Tibial nerve (tissue), 4 donors: ENCODE measurements at regions not wholly inside any gene's neighbourhood (a gene's known extent, or its start where the extent isn't known, plus 50 kb on each side); places are given as distances from the start of the nearest gene placed in this dataset.

Experiments used
- DNase-seq, 2 donors: peaks; one replicate each; pipeline ENCODE4 v3.0.0-alpha.2; 2019; ENCODE audit warnings: low spot score in 2 of 2
- H3K27ac ChIP-seq, 4 donors: fragments of 200-600 bp; sonication (generic) in 3 of 4; one replicate each; pipeline ENCODE4 v1.5.1; 2017 to 2019; ENCODE audit warnings: mild to moderate bottlenecking in 1 of 4
- H3K27me3 ChIP-seq, 2 donors: fragments of 200-600 bp; sonication (generic) in 1 of 2; one replicate each; pipeline versions ENCODE4 v1.5.1 to v1.6.0; 2017 to 2019
- H3K36me3 ChIP-seq, 3 donors: fragments of 200-600 bp; sonication (generic); one replicate each; pipeline ENCODE4 v1.5.1; 2018 to 2019
- H3K4me1 ChIP-seq, 4 donors: fragments of 200-600 bp; sonication (generic) in 3 of 4; one replicate each; pipeline ENCODE4 v1.5.1; 2017 to 2019
- H3K4me3 ChIP-seq, 4 donors: fragments of 200-600 bp; sonication (generic) in 3 of 4; one replicate each; pipeline ENCODE4 v1.5.1; 2017 to 2019; ENCODE audit warnings: mild to moderate bottlenecking in 1 of 4, moderate library complexity in 1 of 4
- H3K9me3 ChIP-seq, 4 donors: fragments of 200-600 bp; sonication (generic) in 3 of 4; one replicate each; pipeline ENCODE4 v1.5.1; 2017 to 2019
- EP300 ChIP-seq, 2 donors: sonication (generic); formaldehyde crosslinking; IDR thresholded peaks; one replicate each; pipeline ENCODE4 v1.6.1; 2017; ENCODE audit warnings: antibody characterized with exemption in 2 of 2, mild to moderate bottlenecking in 1 of 2
- POLR2A ChIP-seq, 2 donors: fragments of 450-650 bp; IDR thresholded peaks; one replicate each; pipeline ENCODE4 v1.6.1; 2017; ENCODE audit warnings: antibody characterized with exemption in 2 of 2, mild to moderate bottlenecking in 2 of 2, moderate library complexity in 2 of 2
- WGBS, 2 donors: methylation state at CpG; one replicate each; pipeline ENCODE4 v1.1.5; 2018; 5-methylcytosine and 5-hydroxymethylcytosine counted together
- TF ChIP-seq, protein P1 (sequence below), 5 experiments: fragments of 200-600 bp in 3 of 5; fragments of 450-650 bp in 2 of 5; sonication (generic) in 3 of 5; IDR thresholded peaks; one replicate each; pipeline ENCODE4 v1.5.1; 2016 to 2019; ENCODE audit warnings: antibody characterized with exemption in 5 of 5, mild to moderate bottlenecking in 3 of 5, moderate library complexity in 2 of 5

- no peak for DNase-seq
- no peaks in the 10 kb centered on the region for H3K27me3 ChIP-seq
- H3K4me3 ChIP-seq = no peak overlapping the region
- H3K36me3 ChIP-seq = no peaks in the 10 kb centered on the region
- H3K27ac ChIP-seq = peak overlapping the region in 3 of 4 donors; percentile 55 to 92 (median 84)
- 87 to 95% methylated on average over 2 of the region's 2 CpGs for WGBS, 2 donors
- TF ChIP-seq POLR2A (IDR thresholded peaks at IDR 0.05) = no peak
- TF ChIP-seq, protein P1, sequence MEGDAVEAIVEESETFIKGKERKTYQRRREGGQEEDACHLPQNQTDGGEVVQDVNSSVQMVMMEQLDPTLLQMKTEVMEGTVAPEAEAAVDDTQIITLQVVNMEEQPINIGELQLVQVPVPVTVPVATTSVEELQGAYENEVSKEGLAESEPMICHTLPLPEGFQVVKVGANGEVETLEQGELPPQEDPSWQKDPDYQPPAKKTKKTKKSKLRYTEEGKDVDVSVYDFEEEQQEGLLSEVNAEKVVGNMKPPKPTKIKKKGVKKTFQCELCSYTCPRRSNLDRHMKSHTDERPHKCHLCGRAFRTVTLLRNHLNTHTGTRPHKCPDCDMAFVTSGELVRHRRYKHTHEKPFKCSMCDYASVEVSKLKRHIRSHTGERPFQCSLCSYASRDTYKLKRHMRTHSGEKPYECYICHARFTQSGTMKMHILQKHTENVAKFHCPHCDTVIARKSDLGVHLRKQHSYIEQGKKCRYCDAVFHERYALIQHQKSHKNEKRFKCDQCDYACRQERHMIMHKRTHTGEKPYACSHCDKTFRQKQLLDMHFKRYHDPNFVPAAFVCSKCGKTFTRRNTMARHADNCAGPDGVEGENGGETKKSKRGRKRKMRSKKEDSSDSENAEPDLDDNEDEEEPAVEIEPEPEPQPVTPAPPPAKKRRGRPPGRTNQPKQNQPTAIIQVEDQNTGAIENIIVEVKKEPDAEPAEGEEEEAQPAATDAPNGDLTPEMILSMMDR (IDR thresholded peaks at IDR 0.05) = no peak
- no peak for TF ChIP-seq EP300 (IDR thresholded peaks at IDR 0.05)
- H3K4me1 ChIP-seq = peaks cover 0 to 61% (median 29%) of the 10 kb centered on the region in 4 donors
- H3K9me3 ChIP-seq = no peaks in the 10 kb centered on the region
These were observed 168.3 kb upstream of the TGFBR2 start for GRCh38 chr3:30438126-30438525.

DNA sequence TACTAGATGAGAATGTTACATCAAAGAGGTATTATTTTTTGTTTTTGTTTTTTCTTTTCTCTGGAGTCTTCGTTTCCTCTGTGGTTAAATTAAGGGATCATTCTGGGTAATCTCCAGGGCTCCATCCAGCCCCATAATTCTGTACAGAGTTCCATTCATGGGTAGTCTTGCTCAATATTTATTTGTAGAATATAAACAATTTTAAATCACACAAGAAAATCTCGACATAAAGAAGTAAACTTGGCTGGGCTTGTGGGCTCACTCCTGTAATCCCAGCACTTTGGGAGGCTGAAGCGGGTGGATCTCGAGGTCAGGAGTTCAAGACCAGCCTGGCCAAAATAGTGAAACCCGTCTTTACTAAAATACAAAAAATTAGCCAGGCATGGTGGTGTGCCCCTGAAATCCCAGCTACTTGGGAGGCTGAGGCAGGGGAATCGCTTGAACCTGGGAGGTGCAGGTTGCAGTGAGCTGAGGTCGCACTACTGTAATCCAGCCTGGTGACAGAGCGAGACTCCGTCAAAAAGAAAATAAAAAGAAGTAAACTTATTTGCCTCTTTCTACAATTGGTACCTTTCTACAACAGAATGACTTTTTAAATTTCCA, 166.8 kb upstream of the TGFBR2 start:
- DNase-seq = no peak
- Histone ChIP-seq H3K36me3 (no peaks in the 10 kb centered on the region), H3K4me3 (no peak overlapping the region), H3K27ac (peak overlapping the region; percentile 15 to 92 (median 78)), H3K27me3 (no peaks in the 10 kb centered on the region), H3K4me1 (peaks cover 0 to 74% (median 29%) of the 10 kb centered on the region in 4 donors), H3K9me3 (no peaks in the 10 kb centered on the region)
- 78 to 82% methylated on average over 9 of the region's 9 CpGs for WGBS, 2 donors
- TF ChIP-seq, protein P1 (IDR thresholded peaks at IDR 0.05) = no peak
- TF ChIP-seq EP300 (IDR thresholded peaks at IDR 0.05) (no peak), POLR2A (IDR thresholded peaks at IDR 0.05) (no peak)

DNA sequence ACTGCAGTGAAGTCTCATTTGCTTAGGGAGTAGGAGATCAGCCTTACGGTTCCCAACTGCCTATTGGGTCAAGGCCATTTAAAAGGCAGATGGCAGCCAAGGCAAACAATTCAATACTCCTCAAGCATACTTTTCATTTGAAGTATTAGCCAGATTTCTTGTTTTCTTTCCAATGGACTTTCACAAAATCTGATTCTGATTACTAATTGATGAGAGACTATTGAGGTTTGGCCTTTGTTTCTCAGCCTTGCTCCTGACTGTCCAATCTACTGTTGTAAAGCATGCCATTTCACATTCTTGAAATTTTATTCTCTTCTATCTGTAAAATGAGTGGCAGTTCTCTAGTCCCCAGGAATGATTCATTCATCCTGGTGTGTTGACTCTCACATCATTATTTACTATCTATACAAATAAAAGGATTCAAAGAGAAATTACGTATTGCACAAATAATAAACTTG, 166.2 kb upstream of the TGFBR2 start:
- no peak for DNase-seq
- H3K36me3 ChIP-seq = no peaks in the 10 kb centered on the region
- H3K4me3 ChIP-seq = no peak overlapping the region
- H3K9me3 ChIP-seq = no peaks in the 10 kb centered on the region
- WGBS, 2 donors = 49 to 54% methylated on average over 2 of the region's 2 CpGs
- H3K27ac ChIP-seq = peak overlapping the region; percentile 15 to 92 (median 78)
- no peaks in the 10 kb centered on the region for H3K27me3 ChIP-seq
- TF ChIP-seq, protein P1 (IDR thresholded peaks at IDR 0.05) = no peak
- TF ChIP-seq EP300 (IDR thresholded peaks at IDR 0.05) (peak in 1 of 2 donors; percentile 63), POLR2A (IDR thresholded peaks at IDR 0.05) (no peak)
- peaks cover 0 to 78% (median 32%) of the 10 kb centered on the region in 4 donors for H3K4me1 ChIP-seq

DNA sequence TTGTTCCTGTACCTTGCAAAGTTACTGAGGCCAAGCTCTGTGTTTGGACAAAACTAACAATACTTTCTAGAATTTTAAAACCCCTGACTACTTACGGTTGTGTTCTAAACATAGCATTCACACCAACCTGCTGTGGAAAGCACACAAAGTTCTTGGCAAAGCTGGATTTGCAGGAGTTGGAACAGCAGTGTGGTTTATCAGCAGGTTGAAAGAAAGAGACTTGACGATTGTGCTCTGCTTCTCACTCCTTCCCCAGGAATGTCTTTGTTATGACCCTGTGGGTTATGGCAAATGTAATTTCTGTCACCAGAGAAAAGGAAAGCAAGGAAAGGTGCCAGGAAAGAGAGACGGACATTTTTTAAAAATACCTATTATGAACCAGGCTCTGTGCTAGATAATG, 165.5 kb upstream of the TGFBR2 start:
- Histone ChIP-seq H3K27ac (peak overlapping the region; percentile 23 to 92 (median 78)), H3K9me3 (no peaks in the 10 kb centered on the region), H3K36me3 (no peaks in the 10 kb centered on the region), H3K27me3 (no peaks in the 10 kb centered on the region), H3K4me3 (no peak overlapping the region), H3K4me1 (peaks cover 0 to 72% (median 28%) of the 10 kb centered on the region in 4 donors)
- 24 to 27% methylated on average over 3 of the region's 3 CpGs for WGBS, 2 donors
- DNase-seq = peak; percentile 17 to 59
- TF ChIP-seq POLR2A (IDR thresholded peaks at IDR 0.05) (no peak), EP300 (IDR thresholded peaks at IDR 0.05) (peak; percentile 96 to 98)
- TF ChIP-seq, protein P1 (IDR thresholded peaks at IDR 0.05) = no peak

GRCh38 chr3:30443756-30444673, 162.4 kb upstream of the TGFBR2 start:
- Histone ChIP-seq H3K36me3 (no peaks in the 10 kb centered on the region), H3K27me3 (no peaks in the 10 kb centered on the region), H3K9me3 (no peaks in the 10 kb centered on the region), H3K27ac (peak overlapping the region; percentile 38 to 92 (median 63)), H3K4me1 (peaks cover 0 to 70% (median 18%) of the 10 kb centered on the region in 4 donors), H3K4me3 (no peak overlapping the region)
- DNase-seq = no peak
- 69% methylated on average over 6 of the region's 6 CpGs for WGBS, 2 donors
- TF ChIP-seq POLR2A (IDR thresholded peaks at IDR 0.05) (no peak), EP300 (IDR thresholded peaks at IDR 0.05) (peak in 1 of 2 donors; percentile 30)
- TF ChIP-seq, protein P1 (IDR thresholded peaks at IDR 0.05) = peak in 2 of 5 experiments; percentile 10 to 18
